Keratinocyte (primary cell): ENCODE measurements at regions not wholly inside any gene's neighbourhood (a gene's known extent, or its start where the extent isn't known, plus 50 kb on each side); places are given as distances from the start of the nearest gene placed in this dataset.

Experiments
- small RNA-seq, 3 experiments: library from RNA; depleted of rRNA; stranded (forward); fragments of <200 nt; gene quantifications; one replicate each; pipeline ENCODE3, GENCODE V24; 2012; ENCODE audit warnings: low read depth in 3 of 3, low replicate concordance in 1 of 3; ENCODE audit not compliant: insufficient read length in 3 of 3

Small RNAs in the stretch of these regions (small RNA-seq; reads per million reads assigned to genes)
- 0 reads per million in 3 experiments for gene RNU6-17P
